HG02852 (cell line): ENCODE measurements at regions not wholly inside any gene's neighbourhood (a gene's known extent, or its start where the extent isn't known, plus 50 kb on each side); places are given as distances from the start of the nearest gene placed in this dataset.

ENCODE experiments used
- ATAC-seq: cut with Tn5 transposase; IDR thresholded peaks from one replicate; pipeline ENCODE4 v1.9.1; 2021; ENCODE audit warnings: mild to moderate bottlenecking, moderate library complexity; ENCODE audit not compliant: unreplicated experiment

DNA sequence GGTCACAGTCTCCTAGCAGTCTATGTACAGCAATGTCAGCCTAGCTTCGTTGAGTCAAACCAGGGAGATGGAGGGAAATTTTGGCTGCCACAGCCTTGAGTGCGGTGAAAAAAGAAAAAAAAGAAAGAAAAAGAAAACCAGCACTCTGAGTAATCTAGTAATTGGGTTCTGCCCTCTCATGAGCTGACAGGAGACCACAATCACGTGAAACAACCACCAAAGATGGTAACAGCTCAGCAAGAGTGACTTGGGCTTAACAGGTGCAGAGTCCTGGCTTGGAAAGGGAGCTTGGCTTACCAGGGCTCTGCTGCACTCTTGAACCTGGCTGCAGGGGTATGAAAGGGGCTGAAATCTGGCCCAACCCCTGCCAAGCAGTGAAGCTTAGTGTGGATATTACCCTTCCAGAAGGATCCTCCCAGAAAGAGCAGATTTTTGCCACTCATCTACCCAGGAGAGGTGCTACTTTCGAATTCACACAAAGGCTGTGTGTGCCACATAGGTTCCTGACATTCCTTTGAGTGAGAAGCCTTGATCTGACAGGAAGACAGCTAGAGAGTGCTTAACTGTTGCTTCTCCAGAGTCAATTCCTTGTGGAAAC is 350.3 kb downstream of the PTTG2 start:
- ATAC-seq: peak; percentile 88

DNA sequence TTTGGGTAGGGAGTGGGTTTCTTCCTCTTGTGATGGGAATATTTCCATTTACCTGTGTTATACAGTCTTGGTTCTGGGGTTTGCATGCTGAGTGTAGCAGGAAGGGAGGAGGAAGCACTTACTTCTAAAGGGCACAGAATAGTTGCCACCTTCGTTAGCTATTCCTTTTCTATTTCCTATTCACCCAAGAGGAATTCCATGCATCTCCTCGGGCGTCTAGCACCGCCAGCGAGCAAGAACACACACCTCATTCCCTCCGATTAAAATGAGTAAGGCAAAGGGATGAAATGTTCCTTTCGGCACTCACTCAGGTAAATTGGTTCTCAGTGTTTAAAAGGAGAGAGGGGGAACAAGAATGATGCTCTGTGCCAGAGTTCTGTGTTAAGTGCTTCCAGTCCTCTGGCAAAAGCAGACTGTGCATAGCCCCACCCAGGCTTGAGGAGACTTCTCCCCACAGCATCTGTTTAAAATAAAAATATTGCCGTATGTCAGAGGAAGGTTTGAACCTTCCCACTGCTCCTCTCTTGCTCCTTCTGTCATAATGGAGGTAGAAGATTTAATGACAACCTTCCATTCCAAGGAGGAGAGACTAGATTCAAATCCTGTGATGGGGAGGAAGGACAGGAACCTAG is 351.4 kb downstream of the PTTG2 start:
- ATAC-seq: no peak

DNA sequence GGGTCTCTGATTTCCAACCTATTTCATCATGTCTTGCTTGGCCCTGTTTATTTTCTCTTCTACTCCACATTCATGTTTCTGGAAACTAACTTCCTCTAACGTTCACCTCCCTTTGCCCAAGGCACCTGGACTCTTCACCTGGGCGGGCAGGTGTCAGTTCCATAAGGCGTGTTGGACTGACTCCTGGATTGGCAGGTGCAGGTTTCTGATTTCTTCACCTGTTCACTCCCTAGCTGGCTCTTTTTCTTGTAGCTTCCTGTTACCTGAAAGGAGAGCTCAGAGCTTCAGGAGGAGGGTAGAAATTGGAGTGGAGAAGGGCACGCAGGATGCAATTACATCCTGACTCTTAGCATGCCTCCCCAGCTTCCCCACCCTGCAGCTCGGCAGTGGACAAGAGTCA is 350.8 kb upstream of the KLF3 start:
- ATAC-seq: no peak

DNA sequence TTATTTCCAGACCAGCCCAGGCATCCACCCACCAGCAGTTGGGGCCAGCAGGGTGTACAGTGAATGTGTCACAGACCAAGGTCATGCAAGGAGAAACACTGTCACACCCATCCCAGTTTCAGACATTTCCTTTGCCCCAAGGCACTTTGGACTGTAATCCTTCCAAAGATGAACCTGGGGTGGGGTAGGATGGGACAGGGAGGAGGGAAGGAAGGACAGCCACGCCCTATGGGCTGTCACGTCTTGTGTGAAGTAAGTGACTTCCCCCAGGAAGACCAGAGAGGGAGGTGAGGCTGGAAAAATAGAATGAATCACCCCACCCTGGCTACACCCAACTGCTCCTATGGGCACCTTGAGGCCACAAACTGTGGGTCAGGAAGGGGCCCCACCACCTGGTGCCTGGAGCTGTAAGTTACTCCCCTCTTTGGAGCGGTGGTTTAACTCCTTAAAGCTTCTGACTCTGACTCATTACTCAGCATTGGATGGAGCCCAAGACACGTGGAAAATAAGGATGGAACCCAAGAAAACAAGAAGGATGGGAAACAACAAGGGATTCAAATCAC is 349.9 kb upstream of the KLF3 start:
- ATAC-seq: no peak

DNA sequence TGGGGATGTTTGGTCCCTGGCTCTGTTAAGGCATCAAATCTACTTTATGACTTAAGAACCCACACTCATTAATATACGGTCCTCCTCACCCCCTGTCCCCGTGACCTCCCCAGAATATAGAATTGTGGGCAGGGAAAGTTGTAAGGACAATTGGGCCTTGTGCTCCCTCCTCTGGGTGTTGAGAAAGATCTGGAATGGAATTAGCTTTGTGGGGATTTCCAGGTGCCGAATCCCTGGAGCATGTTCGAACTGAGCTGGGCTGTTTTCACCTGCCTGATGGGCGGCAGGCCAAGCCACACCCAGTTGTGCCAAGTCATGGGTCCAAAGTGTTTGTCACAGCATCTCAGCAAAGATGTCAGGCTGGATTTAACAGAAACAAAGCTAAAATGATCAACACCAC is 349.3 kb upstream of the KLF3 start:
- no peak for ATAC-seq

DNA sequence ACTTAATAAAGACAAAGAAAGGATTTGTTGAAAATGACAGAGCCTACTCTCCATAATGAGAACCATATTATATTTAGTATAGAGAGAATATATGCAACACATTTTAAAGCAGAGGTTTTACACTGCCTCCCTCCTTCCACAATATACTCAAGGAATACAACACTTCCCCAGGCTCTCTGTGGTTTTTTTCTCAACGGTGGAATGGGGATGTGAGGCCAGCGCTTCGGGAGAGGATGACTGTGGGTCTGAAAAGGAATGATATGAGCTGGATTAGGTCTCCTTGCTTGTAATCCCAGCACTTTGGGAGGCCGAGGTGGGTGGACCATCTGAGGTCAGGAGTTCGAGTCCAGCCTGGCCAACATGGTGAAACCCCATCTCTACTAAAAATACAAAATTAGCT is 348.7 kb upstream of the KLF3 start:
- no peak for ATAC-seq

DNA sequence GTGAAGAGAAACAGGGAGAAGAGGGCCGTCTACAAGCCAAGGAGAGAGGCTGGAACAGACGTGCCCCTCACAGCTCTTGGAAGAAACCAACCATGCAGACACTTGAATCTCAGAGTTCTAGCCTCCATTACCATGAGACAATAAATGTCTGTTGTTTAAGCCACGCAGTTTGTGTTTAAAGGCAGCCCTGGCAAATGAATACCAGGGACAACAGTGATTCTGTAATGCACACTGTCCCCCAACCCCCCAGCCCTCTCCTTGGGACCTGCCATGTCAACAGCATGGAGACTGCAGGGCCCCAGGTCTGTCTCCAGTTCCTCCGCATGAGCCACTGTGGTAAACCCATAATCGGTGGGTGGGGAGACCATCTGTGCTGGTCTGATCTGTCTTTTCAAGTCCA is 348.0 kb upstream of the KLF3 start:
- no peak for ATAC-seq

DNA sequence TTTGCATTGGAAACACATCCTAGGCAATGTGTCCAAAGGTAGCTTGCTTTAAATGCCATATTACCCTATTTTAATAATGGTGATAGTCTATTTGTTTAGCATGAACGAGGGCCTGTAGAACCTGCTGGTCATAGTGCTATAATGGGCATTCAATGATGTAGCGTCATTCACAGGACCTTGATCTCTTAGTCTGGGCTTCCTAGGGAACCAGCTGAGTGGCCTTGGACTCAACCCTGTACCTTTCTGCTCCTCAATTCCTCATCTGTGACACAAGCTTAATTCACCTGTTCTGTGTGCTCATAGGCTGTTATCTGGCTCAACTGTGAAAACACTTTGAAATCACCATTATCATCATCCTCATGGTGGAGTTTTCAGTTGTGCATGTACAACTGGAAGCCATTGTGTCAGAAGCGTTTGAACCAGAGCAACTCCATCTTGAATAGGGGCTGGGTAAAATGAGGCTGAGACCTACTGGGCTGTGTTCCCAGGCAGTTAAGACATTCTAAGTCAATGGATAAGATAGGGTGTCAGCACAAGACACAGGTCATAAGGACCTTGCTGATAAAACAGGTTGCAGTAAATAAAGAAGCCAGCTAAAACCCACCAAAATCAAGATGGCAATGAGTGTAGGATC is 346.8 kb upstream of the KLF3 start:
- no peak for ATAC-seq

DNA sequence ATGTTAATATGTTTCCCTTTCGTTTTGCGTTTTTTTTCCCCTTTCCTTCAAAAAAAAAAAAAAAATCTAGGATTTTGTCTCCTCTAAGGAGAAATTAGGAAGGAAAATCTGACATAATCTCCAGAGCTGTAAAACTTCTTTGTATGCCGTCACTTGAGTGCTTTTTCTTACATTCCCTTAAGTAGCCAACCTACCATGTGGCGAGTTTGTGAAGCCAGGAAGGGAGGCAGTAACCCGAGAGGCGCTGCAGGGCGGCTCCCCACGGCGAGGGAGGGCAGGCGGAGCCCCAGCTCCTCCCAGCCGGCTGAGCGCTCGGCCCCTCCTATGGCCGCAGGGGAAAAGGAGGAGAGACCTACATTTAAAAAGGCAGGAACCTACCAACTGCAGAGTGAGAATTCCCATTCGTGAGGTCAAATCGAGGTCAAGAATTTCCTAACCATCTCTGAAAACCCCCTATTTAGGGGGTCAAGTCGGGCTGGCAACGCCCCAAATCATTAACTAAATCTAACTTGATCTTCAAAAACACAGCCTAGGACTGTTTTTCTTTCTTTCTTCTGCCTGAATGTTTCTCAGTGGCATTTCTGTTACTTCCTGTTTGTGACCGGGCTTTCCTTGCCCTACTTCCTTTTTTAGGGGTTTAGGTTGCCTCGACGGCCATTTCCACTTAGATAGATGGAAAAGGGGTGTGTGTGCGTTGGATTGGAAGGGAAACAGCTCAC is 345.1 kb upstream of the KLF3 start:
- ATAC-seq: peak; percentile 90

DNA sequence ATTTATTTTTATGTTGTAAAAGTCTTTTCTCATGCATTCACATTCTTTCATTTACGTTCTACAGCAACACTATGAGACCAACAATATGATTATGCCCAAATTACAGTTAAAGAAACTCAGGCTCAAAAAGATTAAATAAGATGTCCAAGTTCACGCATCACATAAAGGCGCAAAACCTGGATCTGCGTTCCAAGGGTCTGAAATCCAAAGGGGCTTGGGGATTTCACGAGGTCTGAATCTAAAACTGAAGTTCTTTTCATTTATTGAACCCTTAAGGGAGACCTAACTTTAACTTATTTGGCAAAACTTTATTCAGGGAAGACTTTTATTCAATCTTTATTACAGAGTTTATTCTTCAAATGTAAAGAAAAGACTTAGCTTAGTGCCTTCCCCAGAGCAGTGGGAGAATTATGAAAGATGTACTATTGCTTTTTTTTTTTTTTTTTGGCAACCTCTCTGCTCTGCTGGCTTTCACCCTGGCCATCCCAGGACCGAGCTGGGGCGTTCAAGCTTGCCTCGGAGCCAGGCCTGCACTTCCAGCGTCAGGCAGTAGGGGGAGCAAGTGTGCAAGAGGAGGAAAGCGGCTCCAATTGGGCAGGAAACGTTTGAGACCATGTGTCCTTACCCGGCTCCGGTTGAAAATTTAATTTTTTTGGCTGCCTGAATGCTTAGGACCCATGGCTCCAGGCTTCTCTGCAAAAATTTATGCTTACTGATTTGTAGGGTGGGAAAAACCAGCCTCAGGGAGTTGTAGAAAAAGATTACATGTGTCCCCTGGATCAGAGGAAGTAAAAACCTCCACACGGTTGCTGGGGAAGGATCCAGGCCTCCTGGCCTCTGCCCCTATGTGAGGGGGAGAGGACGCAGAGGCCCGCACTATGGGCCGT is 344.3 kb upstream of the KLF3 start:
- ATAC-seq: peak; percentile 42

DNA sequence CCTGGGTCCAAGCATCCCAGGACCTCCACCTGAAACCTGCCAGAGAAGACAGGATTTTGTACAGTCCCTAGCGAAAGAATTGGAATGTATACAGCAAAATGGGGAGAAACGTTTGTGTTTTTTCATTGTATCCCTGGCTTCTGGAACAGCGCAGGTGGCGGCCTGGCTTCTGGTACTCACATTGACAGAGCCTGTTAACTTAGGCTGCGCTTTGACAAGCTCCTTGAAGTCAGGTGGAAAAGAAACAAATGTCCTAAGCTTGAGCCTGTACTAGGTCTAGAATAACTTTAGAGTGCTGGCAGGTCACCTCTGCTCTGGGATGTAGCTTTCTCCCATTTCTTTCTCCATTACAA is 343.7 kb upstream of the KLF3 start:
- no peak for ATAC-seq

DNA sequence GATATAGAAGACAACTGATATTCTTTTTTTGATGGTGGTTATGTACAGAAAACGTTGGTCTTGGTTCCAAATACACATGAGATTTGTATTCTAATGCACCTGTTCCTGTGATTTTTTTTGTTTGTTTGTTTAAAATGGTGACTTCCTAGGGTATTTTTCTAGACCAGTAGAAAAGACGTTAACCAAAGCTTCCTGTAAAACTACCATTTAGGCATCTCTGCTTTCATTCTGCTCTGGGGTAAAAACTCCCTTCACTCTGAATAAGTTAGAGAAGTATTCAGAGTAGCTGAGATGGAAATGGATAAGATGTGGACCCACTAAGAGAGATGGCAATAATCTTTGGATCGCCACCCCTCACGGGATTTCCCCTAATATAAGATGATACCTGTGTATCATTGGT is 343.2 kb upstream of the KLF3 start:
- no peak for ATAC-seq

DNA sequence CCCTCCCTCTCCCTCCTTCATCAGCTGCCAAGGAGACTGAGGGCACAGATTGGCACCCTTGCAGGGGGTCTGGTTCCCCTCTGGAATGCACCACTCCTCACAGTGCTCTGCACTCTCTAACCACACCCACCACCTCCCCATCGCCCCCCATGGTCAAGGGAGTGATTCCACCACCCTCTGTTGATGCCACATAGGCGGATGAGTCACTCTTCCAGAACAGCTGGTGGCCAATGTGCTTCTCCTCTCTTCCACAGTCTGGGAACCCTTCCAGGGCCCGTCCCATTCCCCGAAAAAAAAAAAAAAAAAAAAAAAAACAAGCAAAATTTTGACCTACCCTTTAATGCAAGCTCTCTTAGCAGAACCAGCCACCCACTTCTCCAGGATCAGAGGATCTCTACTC is 341.3 kb upstream of the KLF3 start:
- no peak for ATAC-seq

DNA sequence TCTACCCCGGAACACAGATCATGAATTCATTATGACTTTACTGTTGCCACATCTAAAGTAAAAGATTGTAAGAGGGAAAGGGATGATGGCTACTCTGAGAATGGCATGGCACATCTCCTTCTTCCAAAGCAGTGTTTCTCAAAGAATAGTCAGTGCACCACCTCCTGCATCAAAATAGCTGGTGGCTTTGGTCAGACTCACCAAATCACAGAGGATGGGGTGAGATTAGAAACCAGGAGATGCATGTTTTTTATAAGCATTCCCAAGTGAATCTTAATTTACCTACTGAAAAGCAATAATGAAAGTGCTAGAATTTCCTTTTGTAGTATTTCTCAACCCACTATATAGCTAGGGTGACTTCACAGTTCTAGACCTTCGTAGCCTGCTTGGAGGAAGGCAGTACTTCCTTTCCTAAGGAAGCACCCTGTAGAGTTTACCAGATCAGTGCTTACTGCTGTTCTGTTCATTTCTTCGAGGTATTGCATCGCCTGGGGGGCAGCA is 340.8 kb upstream of the KLF3 start:
- no peak for ATAC-seq

DNA sequence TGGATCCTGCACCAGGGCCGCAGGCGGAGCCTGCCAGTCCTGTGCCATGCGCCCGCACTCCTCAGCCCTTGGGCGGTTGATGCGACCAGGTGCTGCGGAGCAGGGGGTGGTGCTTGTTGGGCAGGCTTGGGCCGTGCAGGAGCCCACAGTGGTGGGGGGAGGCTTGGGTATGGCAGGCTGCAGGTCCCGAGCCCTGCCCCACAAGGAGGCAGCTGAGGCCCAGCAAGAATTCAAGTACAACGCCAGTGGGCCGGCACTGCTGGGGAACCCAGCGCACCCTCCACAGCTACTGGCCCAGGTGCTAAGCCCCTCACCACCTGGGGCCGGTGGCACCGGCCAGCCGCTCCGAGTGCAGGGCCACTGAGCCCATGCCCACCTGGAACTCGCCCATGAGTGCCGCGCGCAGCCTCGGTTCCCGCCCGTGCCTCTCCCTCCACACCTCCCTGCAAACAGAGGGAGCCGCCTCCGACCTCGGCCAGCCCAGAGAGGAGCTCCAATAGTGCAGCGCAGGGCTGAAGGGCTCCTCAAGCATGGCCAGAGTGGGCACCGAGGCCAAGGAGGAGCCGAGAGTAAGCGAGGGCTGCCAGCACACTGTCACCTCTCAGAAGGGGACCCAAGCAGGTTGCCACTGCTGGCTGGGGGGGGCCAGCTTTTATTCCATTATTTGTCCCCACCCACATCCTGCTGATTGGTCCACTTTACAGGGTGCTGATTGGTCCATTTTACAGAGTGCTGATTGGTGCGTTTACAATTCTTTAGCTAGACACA is 339.0 kb upstream of the KLF3 start:
- ATAC-seq: no peak

DNA sequence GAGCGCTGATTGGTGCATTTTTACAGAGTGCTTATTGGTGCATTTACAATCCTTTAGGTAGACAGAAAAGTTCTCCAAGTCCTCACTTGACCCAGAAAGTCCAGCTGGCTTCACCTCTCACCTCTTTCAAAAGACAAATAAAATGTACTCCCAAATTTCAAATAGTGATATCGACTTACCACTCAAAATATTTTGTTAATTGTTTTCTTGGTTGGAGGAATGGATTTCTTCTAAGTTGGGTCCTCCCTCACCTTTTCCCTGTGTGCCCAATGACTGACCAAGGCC is 338.4 kb upstream of the KLF3 start:
- ATAC-seq: no peak

DNA sequence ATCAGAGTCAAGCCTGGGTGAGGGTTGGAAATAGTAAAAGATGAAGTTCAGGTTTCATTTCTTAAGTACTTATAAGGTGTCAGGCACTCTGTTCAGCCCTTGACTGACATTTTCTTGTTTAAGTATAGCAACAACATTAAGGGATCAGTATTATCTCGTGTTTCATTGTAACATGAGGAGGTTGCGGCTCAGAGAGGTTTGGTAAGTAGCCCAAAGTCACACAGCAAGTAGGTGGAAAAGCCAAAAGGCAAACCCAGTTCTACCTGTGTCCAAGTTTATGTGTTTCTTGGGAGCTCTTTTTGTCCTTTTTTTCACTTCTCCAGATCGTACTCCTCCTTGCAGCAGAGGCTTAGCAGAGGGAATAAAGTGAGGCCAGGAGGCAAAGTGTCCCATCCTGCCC is 337.5 kb upstream of the KLF3 start:
- no peak for ATAC-seq

DNA sequence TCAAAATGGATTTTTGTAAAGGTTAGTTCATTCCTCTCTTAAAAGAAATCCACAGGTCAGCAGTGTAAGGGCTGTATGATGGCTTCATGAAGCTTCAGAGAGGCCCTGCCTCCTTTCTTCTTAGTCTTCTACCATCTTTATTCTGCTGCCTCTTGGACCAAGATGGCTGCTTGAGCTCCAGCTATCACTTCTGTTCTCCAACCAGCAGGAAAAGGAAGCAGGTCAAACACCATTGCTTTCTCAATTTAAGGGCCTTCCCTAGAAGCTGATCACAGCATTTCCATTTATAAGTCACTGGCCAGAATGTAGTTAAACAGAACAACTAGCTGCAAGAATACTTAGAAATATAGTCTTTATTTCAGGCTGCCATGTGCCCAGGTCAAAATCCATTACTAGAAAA is 336.8 kb upstream of the KLF3 start:
- no peak for ATAC-seq

DNA sequence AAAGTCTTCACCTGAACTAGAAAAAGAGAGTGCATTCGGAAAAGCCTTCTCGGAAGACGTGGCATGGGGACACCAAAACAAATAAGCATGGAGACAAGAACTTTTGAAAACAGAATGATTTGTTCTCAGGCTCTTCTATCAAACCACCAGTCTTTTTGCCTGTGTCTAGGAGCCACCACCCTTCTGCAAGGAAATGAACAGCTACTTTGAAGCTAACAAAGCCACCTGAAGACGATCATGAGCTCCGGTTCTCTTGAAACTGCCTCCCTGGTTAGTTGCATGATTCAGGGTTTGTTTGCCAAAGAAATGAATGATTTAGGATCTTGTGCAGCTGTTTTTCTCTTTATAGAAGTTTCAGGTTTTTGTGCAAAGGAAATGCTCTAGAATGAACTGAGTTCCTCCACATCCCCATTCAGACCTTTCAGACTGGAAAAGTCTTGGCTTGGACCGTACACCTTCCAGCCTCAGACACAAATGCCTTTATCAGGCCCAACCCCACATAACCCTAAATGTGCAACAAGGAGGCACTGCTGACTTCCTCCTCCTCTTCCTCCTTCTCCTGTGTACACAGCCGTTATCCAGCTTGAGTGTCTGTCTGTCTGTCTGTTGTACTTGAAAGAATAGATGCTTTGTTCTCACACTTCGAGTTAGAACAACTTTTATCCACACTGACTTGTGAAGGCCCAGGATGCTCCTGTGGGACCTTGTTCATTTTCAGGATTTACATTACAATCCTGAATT is 334.8 kb upstream of the KLF3 start:
- no peak for ATAC-seq
